Fibroblast of lung (primary cell): ENCODE measurements at regions not wholly inside any gene's neighbourhood (a gene's known extent, or its start where the extent isn't known, plus 50 kb on each side); places are given as distances from the start of the nearest gene placed in this dataset.

ENCODE experiments used
- DNase-seq, 2 donors: peaks; one replicate each; pipeline versions ENCODE4 v3.0.0 to v3.0.0-alpha.2; 2010; ENCODE audit warnings: low read depth in 2 of 2
- H2AFZ ChIP-seq: 2 replicates; pipeline ENCODE4 v1.5.1; 2012; ENCODE audit warnings: low read length, control low read depth, inconsistent platforms
- H3K27ac ChIP-seq: 2 replicates; pipeline ENCODE4 v1.5.1; 2011; ENCODE audit warnings: low read length, control low read depth; ENCODE audit not compliant: insufficient read depth
- H3K27me3 ChIP-seq: 2 replicates; pipeline ENCODE4 v1.5.1; 2011; ENCODE audit warnings: mild to moderate bottlenecking, low read length; ENCODE audit not compliant: control insufficient read depth, insufficient read depth
- H3K36me3 ChIP-seq: 2 replicates; pipeline ENCODE4 v1.5.1; 2011; ENCODE audit warnings: low read length; ENCODE audit not compliant: control insufficient read depth, insufficient read depth
- H3K4me1 ChIP-seq: 2 replicates; pipeline ENCODE4 v1.5.1; 2011; ENCODE audit warnings: low read length; ENCODE audit not compliant: control insufficient read depth, insufficient read depth; ENCODE audit errors: extremely low read depth
- H3K4me2 ChIP-seq: 2 replicates; pipeline ENCODE4 v1.5.1; 2011; ENCODE audit warnings: low read length, control low read depth; ENCODE audit not compliant: insufficient read depth; ENCODE audit errors: extremely low read depth
- H3K4me3 ChIP-seq, 4 experiments: fragments of 200-600 bp in 1 of 4; sonication (generic) in 1 of 4; replicated peaks in 1 of 4; 2 replicates each; pipeline ENCODE4 v1.5.1; 2011 to 2016; ENCODE audit warnings: low read length in 4 of 4, low read depth in 3 of 4, mild to moderate bottlenecking in 3 of 4, control low read depth in 2 of 4, inconsistent platforms in 1 of 4, mixed read lengths in 1 of 4; ENCODE audit not compliant: insufficient read depth in 1 of 4; ENCODE audit errors: control extremely low read depth in 1 of 4
- H3K79me2 ChIP-seq: 2 replicates; pipeline ENCODE4 v1.5.1; 2012; ENCODE audit warnings: mild to moderate bottlenecking, low read length, inconsistent platforms; ENCODE audit not compliant: control insufficient read depth, insufficient read depth
- H3K9ac ChIP-seq: 2 replicates; pipeline ENCODE4 v1.5.1; 2011; ENCODE audit warnings: mild to moderate bottlenecking, low read length, control low read depth; ENCODE audit not compliant: insufficient read depth
- H3K9me3 ChIP-seq: 2 replicates; pipeline ENCODE4 v1.5.1; 2012; ENCODE audit warnings: low read depth, low read length; ENCODE audit not compliant: control insufficient read depth, insufficient read depth
- H4K20me1 ChIP-seq: 2 replicates; pipeline ENCODE4 v1.5.1; 2011; ENCODE audit warnings: low read length; ENCODE audit not compliant: control insufficient read depth, insufficient read depth; ENCODE audit errors: extremely low read depth
- EZH2 ChIP-seq: IDR thresholded peaks from 2 replicates; pipeline ENCODE4 v1.5.1; 2012; ENCODE audit warnings: low read length, control low read depth, mild to moderate bottlenecking; ENCODE audit errors: missing control alignments
- TF ChIP-seq, protein P1 (sequence below), 2 donors: IDR thresholded peaks in 1 of 2; conservative IDR thresholded peaks in 1 of 2; 1 replicate in 1 of 2; 2 replicates in 1 of 2; pipeline ENCODE4 v1.5.1; 2011 to 2012; ENCODE audit warnings: low read length in 2 of 2, control low read depth in 1 of 2, inconsistent platforms in 1 of 2, low read depth in 1 of 2, mild to moderate bottlenecking in 1 of 2

DNA sequence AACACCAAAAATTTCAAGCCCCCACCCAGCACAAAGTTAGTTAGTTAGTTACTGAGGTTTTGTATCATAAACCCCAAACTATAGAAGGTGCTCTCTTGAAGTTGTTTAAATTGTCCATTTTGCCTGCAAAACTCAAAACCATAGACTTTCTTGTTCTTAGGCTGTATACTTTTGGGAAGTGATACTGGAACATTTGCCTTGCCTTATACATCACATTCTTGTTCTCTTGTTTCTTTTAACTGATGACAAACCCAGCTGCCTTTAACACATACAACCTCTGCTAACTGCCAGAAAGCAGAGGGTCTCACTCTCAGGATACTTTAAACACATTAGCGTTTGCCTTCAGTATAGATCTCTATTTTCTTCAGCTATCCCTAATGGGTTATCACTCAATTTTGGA is 570.5 kb downstream of the MRPL39 start:
- H3K79me2 ChIP-seq, result no peaks in the 10 kb centered on the region
- H3K4me3 ChIP-seq, result no peak overlapping the region

DNA sequence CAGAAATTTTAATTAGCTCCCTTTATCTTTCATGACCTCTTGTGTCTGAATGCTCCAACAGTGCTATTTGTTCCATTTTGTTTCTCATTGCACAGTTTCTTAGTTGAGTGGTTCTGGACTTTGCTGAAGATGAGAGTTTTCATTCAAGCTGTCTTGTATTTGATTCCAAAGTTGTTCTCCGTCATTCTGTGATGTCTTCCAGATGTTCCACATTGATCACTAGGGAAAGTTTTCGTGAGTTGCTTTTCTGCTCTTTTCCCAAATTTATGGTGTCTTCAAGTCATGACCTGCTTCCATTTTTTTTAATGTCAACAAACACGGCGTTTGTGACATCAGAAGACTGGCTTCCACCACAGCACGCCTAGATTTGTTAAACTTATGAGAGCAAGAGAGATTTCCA is 575.5 kb downstream of the MRPL39 start:
- Histone ChIP-seq H3K4me1 (no peaks in the 10 kb centered on the region), H3K27ac (no peak overlapping the region), H3K9ac (no peak overlapping the region), H3K36me3 (no peaks in the 10 kb centered on the region), H3K79me2 (no peaks in the 10 kb centered on the region), H4K20me1 (no peaks in the 10 kb centered on the region), H3K9me3 (no peaks in the 10 kb centered on the region), H2AFZ (no peak overlapping the region), H3K27me3 (no peaks in the 10 kb centered on the region), H3K4me3 (no peak overlapping the region), H3K4me2 (no peak overlapping the region)
- TF ChIP-seq, protein P1, sequence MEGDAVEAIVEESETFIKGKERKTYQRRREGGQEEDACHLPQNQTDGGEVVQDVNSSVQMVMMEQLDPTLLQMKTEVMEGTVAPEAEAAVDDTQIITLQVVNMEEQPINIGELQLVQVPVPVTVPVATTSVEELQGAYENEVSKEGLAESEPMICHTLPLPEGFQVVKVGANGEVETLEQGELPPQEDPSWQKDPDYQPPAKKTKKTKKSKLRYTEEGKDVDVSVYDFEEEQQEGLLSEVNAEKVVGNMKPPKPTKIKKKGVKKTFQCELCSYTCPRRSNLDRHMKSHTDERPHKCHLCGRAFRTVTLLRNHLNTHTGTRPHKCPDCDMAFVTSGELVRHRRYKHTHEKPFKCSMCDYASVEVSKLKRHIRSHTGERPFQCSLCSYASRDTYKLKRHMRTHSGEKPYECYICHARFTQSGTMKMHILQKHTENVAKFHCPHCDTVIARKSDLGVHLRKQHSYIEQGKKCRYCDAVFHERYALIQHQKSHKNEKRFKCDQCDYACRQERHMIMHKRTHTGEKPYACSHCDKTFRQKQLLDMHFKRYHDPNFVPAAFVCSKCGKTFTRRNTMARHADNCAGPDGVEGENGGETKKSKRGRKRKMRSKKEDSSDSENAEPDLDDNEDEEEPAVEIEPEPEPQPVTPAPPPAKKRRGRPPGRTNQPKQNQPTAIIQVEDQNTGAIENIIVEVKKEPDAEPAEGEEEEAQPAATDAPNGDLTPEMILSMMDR (conservative IDR thresholded peaks at IDR 0.05 in 1 of 2, IDR thresholded peaks at IDR 0.05 in 1 of 2; ENCODE audit: low read depth in 1 of 2, low read length in 2 of 2), result no peak
- no peak for DNase-seq

More for the DNA sequence above, 570.5 kb downstream of the MRPL39 start:
- TF ChIP-seq, protein P1 (conservative IDR thresholded peaks at IDR 0.05 in 1 of 2, IDR thresholded peaks at IDR 0.05 in 1 of 2; ENCODE audit: low read depth in 1 of 2, low read length in 2 of 2), result no peak
- no peak for TF ChIP-seq EZH2
- Histone ChIP-seq H3K27me3 (no peaks in the 10 kb centered on the region), H3K27ac (no peak overlapping the region), H3K9me3 (no peaks in the 10 kb centered on the region), H4K20me1 (no peaks in the 10 kb centered on the region), H3K4me2 (no peak overlapping the region), H3K4me1 (no peaks in the 10 kb centered on the region), H3K9ac (no peak overlapping the region), H3K36me3 (no peaks in the 10 kb centered on the region), H2AFZ (no peak overlapping the region)
- no peak for DNase-seq

DNA sequence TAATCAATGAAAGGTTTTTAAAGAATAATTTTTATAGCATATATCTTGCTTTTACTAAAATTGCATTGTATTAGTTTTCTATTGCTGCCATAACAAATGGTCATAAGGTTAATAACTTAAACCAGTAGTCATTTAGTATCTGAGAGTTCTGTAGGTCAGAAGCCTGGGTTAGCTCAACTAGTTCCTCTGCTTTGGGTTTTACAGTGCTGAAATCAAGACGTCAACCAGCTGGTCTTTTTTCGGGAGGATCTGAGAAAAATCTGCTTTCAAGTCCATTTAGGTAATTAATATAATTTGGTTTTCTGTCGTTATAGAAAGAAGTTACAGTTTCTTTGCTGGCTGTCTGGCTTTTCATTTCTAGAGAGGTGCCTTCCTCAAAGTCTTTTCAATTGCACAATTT is 577.7 kb downstream of the MRPL39 start:
- no peak for DNase-seq
- Histone ChIP-seq H3K27ac (no peak overlapping the region), H3K4me3 (no peak overlapping the region), H3K36me3 (no peaks in the 10 kb centered on the region), H3K9me3 (no peaks in the 10 kb centered on the region), H3K27me3 (no peaks in the 10 kb centered on the region), H2AFZ (no peak overlapping the region), H3K9ac (no peak overlapping the region), H4K20me1 (no peaks in the 10 kb centered on the region), H3K4me1 (no peaks in the 10 kb centered on the region), H3K4me2 (no peak overlapping the region), H3K79me2 (no peaks in the 10 kb centered on the region)
- TF ChIP-seq, protein P1 (conservative IDR thresholded peaks at IDR 0.05 in 1 of 2, IDR thresholded peaks at IDR 0.05 in 1 of 2; ENCODE audit: low read depth in 1 of 2, low read length in 2 of 2), result no peak
- no peak for TF ChIP-seq EZH2
